Left ventricle myocardium inferior (tissue), 1 donor: ENCODE measurements at regions not wholly inside any gene's neighbourhood (a gene's known extent, or its start where the extent isn't known, plus 50 kb on each side); places are given as distances from the start of the nearest gene placed in this dataset.
A peak's percentile ranks its signal among the peaks of the same experiment; 100 is the strongest.

Experiments
- DNase-seq: peaks from one replicate; pipeline ENCODE4 v3.0.0-alpha.2; 2020
- H3K27ac ChIP-seq: fragments of 200-600 bp; replicated peaks from 2 replicates; pipeline ENCODE4 v1.8.0; 2021
- H3K27me3 ChIP-seq: fragments of 200-600 bp; 2 replicates; pipeline ENCODE4 v1.8.0; 2021; ENCODE audit warnings: low read depth
- H3K36me3 ChIP-seq: fragments of 200-600 bp; 2 replicates; pipeline ENCODE4 v1.8.0; 2021
- H3K4me1 ChIP-seq: fragments of 200-600 bp; 2 replicates; pipeline ENCODE4 v1.8.0; 2021
- H3K4me3 ChIP-seq: fragments of 200-600 bp; 2 replicates; pipeline ENCODE4 v1.8.0; 2021; ENCODE audit warnings: mild to moderate bottlenecking, moderate library complexity
- H3K9me3 ChIP-seq: fragments of 200-600 bp; replicated peaks from 2 replicates; pipeline ENCODE4 v1.8.0; 2021
- CTCF ChIP-seq: fragments of 200-600 bp; IDR thresholded peaks from 2 replicates; pipeline ENCODE4 v1.8.0; 2021; ENCODE audit warnings: antibody characterized with exemption, mild to moderate bottlenecking, borderline replicate concordance
- intact Hi-C: fragments of 100-400 bp; cut with micrococcal nuclease; formaldehyde crosslinking; loops from one replicate; pipeline ENCODE4 v1.11.0; 2022
- donor health status: DM: no; HTN: yes; CAD: no; lungs with severe emphysema.

- Histone ChIP-seq H3K27me3 (no peaks in the 10 kb centered on the region), H3K27ac (no peak overlapping the region), H3K9me3 (no peaks in the 10 kb centered on the region), H3K4me1 (no peaks in the 10 kb centered on the region), H3K4me3 (no peak overlapping the region), H3K36me3 (no peaks in the 10 kb centered on the region)
- TF ChIP-seq CTCF: no peak
- intact Hi-C loops: no loop called here
- DNase-seq: no peak
Measured at GRCh38 chr11:82560836-82561235, 172.8 kb downstream of the FAM181B start.

GRCh38 chr11:82559609-82560008 lies 174.1 kb downstream of the FAM181B start:
- H3K36me3 ChIP-seq: no peaks in the 10 kb centered on the region
- H3K4me3 ChIP-seq: no peak overlapping the region
- no peaks in the 10 kb centered on the region for H3K4me1 ChIP-seq
- H3K27ac ChIP-seq: no peak overlapping the region
- TF ChIP-seq CTCF: no peak
- intact Hi-C loops: no loop called here
- no peaks in the 10 kb centered on the region for H3K27me3 ChIP-seq
- H3K9me3 ChIP-seq: no peaks in the 10 kb centered on the region
- no peak for DNase-seq

DNA sequence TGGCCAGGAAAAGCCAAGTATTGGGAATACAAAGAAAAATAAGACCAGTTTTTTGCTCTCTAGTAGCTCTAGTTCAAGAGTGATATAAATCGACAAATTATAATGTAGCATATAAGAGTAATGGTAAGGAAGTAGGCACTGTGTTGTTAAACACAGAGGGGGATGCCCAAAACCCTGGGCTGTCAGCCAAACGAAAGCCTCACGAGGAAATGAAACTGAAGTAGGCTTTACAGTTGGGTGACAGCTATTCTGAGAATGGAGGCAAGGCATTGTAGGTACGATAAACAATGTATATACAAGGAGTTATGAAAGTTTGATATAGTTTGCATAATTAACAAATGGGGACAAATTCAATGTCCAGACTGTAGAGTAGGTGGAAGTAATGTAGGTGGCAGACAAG lies 176.4 kb downstream of the FAM181B start:
- H3K9me3 ChIP-seq: no peaks in the 10 kb centered on the region
- H3K27me3 ChIP-seq: no peaks in the 10 kb centered on the region
- intact Hi-C loops: no loop called here
- no peak for TF ChIP-seq CTCF
- H3K4me1 ChIP-seq: no peaks in the 10 kb centered on the region
- peak; percentile 32 for DNase-seq
- H3K27ac ChIP-seq: no peak overlapping the region
- no peak overlapping the region for H3K4me3 ChIP-seq
- no peaks in the 10 kb centered on the region for H3K36me3 ChIP-seq

GRCh38 chr11:82556210-82556609 lies 177.5 kb downstream of the FAM181B start:
- no peaks in the 10 kb centered on the region for H3K36me3 ChIP-seq
- intact Hi-C loops: no loop called here
- TF ChIP-seq CTCF: no peak
- H3K27ac ChIP-seq: no peak overlapping the region
- no peaks in the 10 kb centered on the region for H3K27me3 ChIP-seq
- no peak overlapping the region for H3K4me3 ChIP-seq
- no peak for DNase-seq
- no peaks in the 10 kb centered on the region for H3K4me1 ChIP-seq
- no peaks in the 10 kb centered on the region for H3K9me3 ChIP-seq

GRCh38 chr11:82546661-82547557 lies 186.8 kb downstream of the FAM181B start:
- TF ChIP-seq CTCF: no peak
- intact Hi-C loops: no loop called here
- Histone ChIP-seq H3K27me3 (no peaks in the 10 kb centered on the region), H3K9me3 (no peaks in the 10 kb centered on the region), H3K36me3 (no peaks in the 10 kb centered on the region), H3K27ac (no peak overlapping the region), H3K4me1 (no peaks in the 10 kb centered on the region), H3K4me3 (no peak overlapping the region)
- DNase-seq: no peak
